Breast epithelium (tissue), 3 donors: ENCODE measurements at regions not wholly inside any gene's neighbourhood (a gene's known extent, or its start where the extent isn't known, plus 50 kb on each side); places are given as distances from the start of the nearest gene placed in this dataset.

Experiments
- POLR2A ChIP-seq: fragments of 450-650 bp; IDR thresholded peaks from one replicate; pipeline ENCODE4 v1.6.1; 2016; ENCODE audit warnings: antibody characterized with exemption, mild to moderate bottlenecking, moderate library complexity
- POLR2AphosphoS5 ChIP-seq, 3 donors: sonication (generic); formaldehyde crosslinking; IDR thresholded peaks; one replicate each; pipeline ENCODE4 v1.6.1; 2017; ENCODE audit warnings: antibody characterized with exemption in 3 of 3
- TF ChIP-seq, protein P1 (sequence below), 3 donors: fragments of 450-650 bp; IDR thresholded peaks; one replicate each; pipeline ENCODE4 v1.5.1; 2016 to 2017; ENCODE audit warnings: antibody characterized with exemption in 3 of 3, mild to moderate bottlenecking in 3 of 3, moderate library complexity in 3 of 3

DNA sequence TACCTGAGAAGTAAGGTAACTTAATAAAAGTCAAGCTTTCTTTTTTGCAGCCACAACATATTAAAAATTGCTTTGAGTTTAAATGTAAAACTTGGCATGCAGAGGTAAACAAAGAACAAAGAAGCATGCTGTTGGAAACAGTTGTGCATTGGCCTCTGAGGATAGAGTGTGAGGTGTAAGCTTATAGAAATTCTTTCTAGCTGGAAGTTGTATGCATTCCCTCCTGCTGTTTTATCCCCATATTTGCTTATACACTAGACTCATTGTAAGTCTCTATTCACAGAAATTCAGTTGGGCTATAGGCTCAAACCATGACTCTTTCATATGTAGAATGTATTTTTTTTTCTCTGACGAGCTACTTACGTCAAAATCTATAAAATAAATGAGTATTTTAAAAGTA is 316.3 kb downstream of the SLC6A15 start:
- TF ChIP-seq, protein P1, sequence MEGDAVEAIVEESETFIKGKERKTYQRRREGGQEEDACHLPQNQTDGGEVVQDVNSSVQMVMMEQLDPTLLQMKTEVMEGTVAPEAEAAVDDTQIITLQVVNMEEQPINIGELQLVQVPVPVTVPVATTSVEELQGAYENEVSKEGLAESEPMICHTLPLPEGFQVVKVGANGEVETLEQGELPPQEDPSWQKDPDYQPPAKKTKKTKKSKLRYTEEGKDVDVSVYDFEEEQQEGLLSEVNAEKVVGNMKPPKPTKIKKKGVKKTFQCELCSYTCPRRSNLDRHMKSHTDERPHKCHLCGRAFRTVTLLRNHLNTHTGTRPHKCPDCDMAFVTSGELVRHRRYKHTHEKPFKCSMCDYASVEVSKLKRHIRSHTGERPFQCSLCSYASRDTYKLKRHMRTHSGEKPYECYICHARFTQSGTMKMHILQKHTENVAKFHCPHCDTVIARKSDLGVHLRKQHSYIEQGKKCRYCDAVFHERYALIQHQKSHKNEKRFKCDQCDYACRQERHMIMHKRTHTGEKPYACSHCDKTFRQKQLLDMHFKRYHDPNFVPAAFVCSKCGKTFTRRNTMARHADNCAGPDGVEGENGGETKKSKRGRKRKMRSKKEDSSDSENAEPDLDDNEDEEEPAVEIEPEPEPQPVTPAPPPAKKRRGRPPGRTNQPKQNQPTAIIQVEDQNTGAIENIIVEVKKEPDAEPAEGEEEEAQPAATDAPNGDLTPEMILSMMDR (IDR thresholded peaks at IDR 0.05), result no peak
- TF ChIP-seq POLR2AphosphoS5 (IDR thresholded peaks at IDR 0.05) (no peak), POLR2A (no peak)
